ENCODE measurements at regions not wholly inside any gene's neighbourhood (a gene's known extent, or its start where the extent isn't known, plus 50 kb on each side); places are given as distances from the start of the nearest gene placed in this dataset.

- no peak overlapping the region for H3K27ac ChIP-seq (ENCODE audit: low read length)
- TF ChIP-seq, protein P1, sequence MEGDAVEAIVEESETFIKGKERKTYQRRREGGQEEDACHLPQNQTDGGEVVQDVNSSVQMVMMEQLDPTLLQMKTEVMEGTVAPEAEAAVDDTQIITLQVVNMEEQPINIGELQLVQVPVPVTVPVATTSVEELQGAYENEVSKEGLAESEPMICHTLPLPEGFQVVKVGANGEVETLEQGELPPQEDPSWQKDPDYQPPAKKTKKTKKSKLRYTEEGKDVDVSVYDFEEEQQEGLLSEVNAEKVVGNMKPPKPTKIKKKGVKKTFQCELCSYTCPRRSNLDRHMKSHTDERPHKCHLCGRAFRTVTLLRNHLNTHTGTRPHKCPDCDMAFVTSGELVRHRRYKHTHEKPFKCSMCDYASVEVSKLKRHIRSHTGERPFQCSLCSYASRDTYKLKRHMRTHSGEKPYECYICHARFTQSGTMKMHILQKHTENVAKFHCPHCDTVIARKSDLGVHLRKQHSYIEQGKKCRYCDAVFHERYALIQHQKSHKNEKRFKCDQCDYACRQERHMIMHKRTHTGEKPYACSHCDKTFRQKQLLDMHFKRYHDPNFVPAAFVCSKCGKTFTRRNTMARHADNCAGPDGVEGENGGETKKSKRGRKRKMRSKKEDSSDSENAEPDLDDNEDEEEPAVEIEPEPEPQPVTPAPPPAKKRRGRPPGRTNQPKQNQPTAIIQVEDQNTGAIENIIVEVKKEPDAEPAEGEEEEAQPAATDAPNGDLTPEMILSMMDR (IDR thresholded peaks at IDR 0.05; ENCODE audit: low read length): no peak
- TF ChIP-seq EZH2 (optimal IDR thresholded peaks at IDR 0.05; ENCODE audit: low read depth, low read length): no peak
- no peak for TF ChIP-seq EZH2phosphoT487 (IDR thresholded peaks at IDR 0.05; ENCODE audit: low read length)
- H3K4me1 ChIP-seq (ENCODE audit: low read length): no peaks in the 10 kb centered on the region
- H3F3A ChIP-seq (ENCODE audit: insufficient read depth, low read length): no peaks in the 10 kb centered on the region
- no peak overlapping the region for H3K9ac ChIP-seq (ENCODE audit: low read length)
- DNase-seq: no peak
- H3K9me3 ChIP-seq (replicated peaks; ENCODE audit: insufficient read depth, low read length): no peaks in the 10 kb centered on the region
- H3K4me3 ChIP-seq (ENCODE audit: low read length): no peak overlapping the region
- H2AFZ ChIP-seq (ENCODE audit: low read length): no peak overlapping the region
- H3K79me2 ChIP-seq (ENCODE audit: low read length): no peaks in the 10 kb centered on the region
- no peaks in the 10 kb centered on the region for H3K27me3 ChIP-seq (replicated peaks; ENCODE audit: insufficient read depth, low read length)
- no peaks in the 10 kb centered on the region for H3K9me2 ChIP-seq (replicated peaks; ENCODE audit: insufficient read depth, low read length)
- no peak overlapping the region for H3K4me2 ChIP-seq (ENCODE audit: low read depth, low read length)
- no peaks in the 10 kb centered on the region for H3K36me3 ChIP-seq (replicated peaks; ENCODE audit: insufficient read depth, low read length)
- H4K20me1 ChIP-seq (ENCODE audit: insufficient read depth, low read length): no peaks in the 10 kb centered on the region
Observed at GRCh38 chr6:90984066-90984465, 397.2 kb upstream of the MAP3K7 start.

- DNase-seq: no peak
- Histone ChIP-seq H3K27ac (ENCODE audit: low read length) (no peak overlapping the region), H4K20me1 (ENCODE audit: insufficient read depth, low read length) (no peaks in the 10 kb centered on the region), H3K36me3 (replicated peaks; ENCODE audit: insufficient read depth, low read length) (no peaks in the 10 kb centered on the region), H3K27me3 (replicated peaks; ENCODE audit: insufficient read depth, low read length) (no peaks in the 10 kb centered on the region), H3K4me2 (ENCODE audit: low read depth, low read length) (no peak overlapping the region), H3F3A (ENCODE audit: insufficient read depth, low read length) (no peaks in the 10 kb centered on the region), H3K4me1 (ENCODE audit: low read length) (no peaks in the 10 kb centered on the region), H3K9me2 (replicated peaks; ENCODE audit: insufficient read depth, low read length) (no peaks in the 10 kb centered on the region), H2AFZ (ENCODE audit: low read length) (no peak overlapping the region), H3K79me2 (ENCODE audit: low read length) (no peaks in the 10 kb centered on the region), H3K9ac (ENCODE audit: low read length) (no peak overlapping the region), H3K4me3 (ENCODE audit: low read length) (no peak overlapping the region), H3K9me3 (replicated peaks; ENCODE audit: insufficient read depth, low read length) (no peaks in the 10 kb centered on the region)
- TF ChIP-seq EZH2 (optimal IDR thresholded peaks at IDR 0.05; ENCODE audit: low read depth, low read length): no peak
- TF ChIP-seq, protein P1 (IDR thresholded peaks at IDR 0.05; ENCODE audit: low read length): no peak
- no peak for TF ChIP-seq EZH2phosphoT487 (IDR thresholded peaks at IDR 0.05; ENCODE audit: low read length)
Observed at GRCh38 chr6:90983462-90983861, 396.6 kb upstream of the MAP3K7 start.

- H3K9me3 ChIP-seq (replicated peaks; ENCODE audit: insufficient read depth, low read length): no peaks in the 10 kb centered on the region
- H3K27me3 ChIP-seq (replicated peaks; ENCODE audit: insufficient read depth, low read length): no peaks in the 10 kb centered on the region
- H3K36me3 ChIP-seq (replicated peaks; ENCODE audit: insufficient read depth, low read length): no peaks in the 10 kb centered on the region
- TF ChIP-seq EZH2phosphoT487 (IDR thresholded peaks at IDR 0.05; ENCODE audit: low read length): no peak
- TF ChIP-seq, protein P1 (IDR thresholded peaks at IDR 0.05; ENCODE audit: low read length): no peak
- no peak for TF ChIP-seq EZH2 (optimal IDR thresholded peaks at IDR 0.05; ENCODE audit: low read depth, low read length)
- H3K9ac ChIP-seq (ENCODE audit: low read length): no peak overlapping the region
- DNase-seq: no peak
- no peak overlapping the region for H3K4me3 ChIP-seq (ENCODE audit: low read length)
- no peaks in the 10 kb centered on the region for H3K79me2 ChIP-seq (ENCODE audit: low read length)
- H3K9me2 ChIP-seq (replicated peaks; ENCODE audit: insufficient read depth, low read length): no peaks in the 10 kb centered on the region
- no peak overlapping the region for H3K4me2 ChIP-seq (ENCODE audit: low read depth, low read length)
- no peaks in the 10 kb centered on the region for H3K4me1 ChIP-seq (ENCODE audit: low read length)
- no peaks in the 10 kb centered on the region for H4K20me1 ChIP-seq (ENCODE audit: insufficient read depth, low read length)
- H3F3A ChIP-seq (ENCODE audit: insufficient read depth, low read length): no peaks in the 10 kb centered on the region
- H3K27ac ChIP-seq (ENCODE audit: low read length): no peak overlapping the region
- H2AFZ ChIP-seq (ENCODE audit: low read length): no peak overlapping the region
Observed at GRCh38 chr6:90982581-90982980, 395.7 kb upstream of the MAP3K7 start.

Measured in MM.1S (cell line).